Prostate gland (tissue), 2 donors: ENCODE measurements at regions not wholly inside any gene's neighbourhood (a gene's known extent, or its start where the extent isn't known, plus 50 kb on each side); places are given as distances from the start of the nearest gene placed in this dataset.
"Not testable (repeated sequence)": the region's sequence is repeated elsewhere in the genome, so short reads cannot be mapped to it uniquely, and the experiment has no call there.

Experiments
- DNase-seq: peaks from one replicate; pipeline ENCODE4 v3.0.0-alpha.2; 2019; ENCODE audit warnings: low spot score
- H3K27ac ChIP-seq, 2 donors: fragments of 200-600 bp; sonication (generic); 2 replicates each; pipeline ENCODE4 v1.5.1; 2017 to 2019
- H3K27me3 ChIP-seq: fragments of 200-600 bp; sonication (generic); replicated peaks from 2 replicates; pipeline ENCODE4 v1.5.1; 2019; ENCODE audit not compliant: insufficient read depth
- H3K36me3 ChIP-seq, 2 donors: fragments of 200-600 bp; sonication (generic); 1 replicate in 1 of 2; 2 replicates in 1 of 2; pipeline versions ENCODE4 v1.5.1 to v1.8.1; 2017 to 2019
- H3K4me1 ChIP-seq: fragments of 200-600 bp; sonication (generic); replicated peaks from 2 replicates; pipeline ENCODE4 v1.5.1; 2019
- H3K4me3 ChIP-seq, 2 donors: fragments of 200-600 bp; sonication (generic); 2 replicates each; pipeline ENCODE4 v1.5.1; 2017 to 2019
- H3K9me3 ChIP-seq: fragments of 200-600 bp; sonication (generic); 2 replicates; pipeline ENCODE4 v1.5.1; 2017
- CTCF ChIP-seq, 4 experiments: fragments of 200-600 bp in 2 of 4; fragments of 450-650 bp in 2 of 4; sonication (generic) in 2 of 4; IDR thresholded peaks; 1 replicate in 3 of 4; 2 replicates in 1 of 4; pipeline ENCODE4 v1.5.1; 2016 to 2019; ENCODE audit warnings: antibody characterized with exemption in 4 of 4, mild to moderate bottlenecking in 2 of 4, moderate library complexity in 2 of 4
- POLR2A ChIP-seq: fragments of 450-650 bp; IDR thresholded peaks from one replicate; pipeline ENCODE4 v1.6.1; 2016; ENCODE audit warnings: antibody characterized with exemption, mild to moderate bottlenecking
- POLR2AphosphoS5 ChIP-seq: sonication (generic); formaldehyde crosslinking; IDR thresholded peaks from one replicate; pipeline ENCODE4 v1.6.1; 2017; ENCODE audit warnings: antibody characterized with exemption
- WGBS: methylation state at CpG from one replicate; pipeline ENCODE4 v1.1.5; 2018; 5-methylcytosine and 5-hydroxymethylcytosine counted together
- intact Hi-C: fragments of 100-400 bp; cut with DNase I; formaldehyde crosslinking; loops from one replicate; pipeline ENCODE4 v1.14.2; 2022

- H3K4me3 ChIP-seq, H3K27me3 ChIP-seq, H3K4me1 ChIP-seq, intact Hi-C loops, H3K36me3 ChIP-seq, DNase-seq, H3K27ac ChIP-seq, H3K9me3 ChIP-seq: not testable (repeated sequence)
- WGBS = 86% methylated on average over 15 of the region's 16 CpGs
Observed at GRCh38 chr1:219863816-219864215, 64.5 kb downstream of the SLC30A10 start.

DNA sequence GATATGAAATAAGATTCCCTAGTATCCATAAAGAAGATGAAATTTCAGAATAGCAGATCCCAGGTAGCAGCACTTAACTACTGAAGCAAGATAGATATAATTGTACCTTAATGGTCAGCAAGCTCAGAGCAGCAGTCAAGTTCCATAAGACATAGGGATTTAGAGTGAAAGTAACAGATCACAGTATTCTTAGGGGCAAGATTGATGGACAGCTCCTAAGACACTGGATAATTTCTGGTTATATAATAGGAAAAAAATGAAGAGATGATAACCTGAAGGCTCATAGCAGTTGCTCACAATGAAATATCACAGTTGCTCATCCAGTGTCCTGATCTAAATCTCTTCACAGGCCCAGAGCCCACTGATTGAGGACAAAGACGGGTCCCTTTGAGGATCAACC is 66.0 kb downstream of the SLC30A10 start:
- H3K36me3 ChIP-seq = no peaks in the 10 kb centered on the region
- no peak for DNase-seq

GRCh38 chr1:219858980-219859379 is 69.4 kb downstream of the SLC30A10 start:
- TF ChIP-seq POLR2A (no peak), CTCF (IDR thresholded peaks at IDR 0.05) (no peak), POLR2AphosphoS5 (no peak)
- intact Hi-C loops = no loop called here
- Histone ChIP-seq H3K4me3 (no peak overlapping the region), H3K27me3 (no peaks in the 10 kb centered on the region), H3K36me3 (no peaks in the 10 kb centered on the region), H3K9me3 (no peaks in the 10 kb centered on the region), H3K4me1 (no peaks in the 10 kb centered on the region), H3K27ac (no peak overlapping the region)
- DNase-seq = no peak
- WGBS = 16% methylated on average over 3 of the region's 3 CpGs

More for the DNA sequence above, 66.0 kb downstream of the SLC30A10 start:
- WGBS = 47% methylated on average over 1 of the region's 1 CpG
- no peaks in the 10 kb centered on the region for H3K27me3 ChIP-seq
- no peak overlapping the region for H3K27ac ChIP-seq
- H3K4me3 ChIP-seq = no peak overlapping the region
- no peaks in the 10 kb centered on the region for H3K4me1 ChIP-seq
- intact Hi-C loops = no loop called here
- H3K9me3 ChIP-seq = no peaks in the 10 kb centered on the region
- TF ChIP-seq POLR2A (no peak), CTCF (IDR thresholded peaks at IDR 0.05) (no peak), POLR2AphosphoS5 (no peak)

GRCh38 chr1:219847215-219847855 is 81.0 kb downstream of the SLC30A10 start:
- H3K4me3 ChIP-seq = no peak overlapping the region
- no peaks in the 10 kb centered on the region for H3K36me3 ChIP-seq
- intact Hi-C loops = no loop called here
- TF ChIP-seq CTCF (IDR thresholded peaks at IDR 0.05) = no peak
- TF ChIP-seq POLR2A = no peak
- 83% methylated on average over 4 of the region's 4 CpGs for WGBS
- H3K4me1 ChIP-seq = no peaks in the 10 kb centered on the region
- DNase-seq = no peak
- no peak overlapping the region for H3K27ac ChIP-seq
- H3K9me3 ChIP-seq = no peaks in the 10 kb centered on the region
- H3K27me3 ChIP-seq = no peaks in the 10 kb centered on the region

GRCh38 chr1:219839595-219839994 is 88.8 kb downstream of the SLC30A10 start:
- H3K4me3 ChIP-seq, DNase-seq, H3K9me3 ChIP-seq, H3K4me1 ChIP-seq, H3K27ac ChIP-seq, intact Hi-C loops, H3K36me3 ChIP-seq, H3K27me3 ChIP-seq: not testable (repeated sequence)
- 53% methylated on average over 15 of the region's 15 CpGs for WGBS

DNA sequence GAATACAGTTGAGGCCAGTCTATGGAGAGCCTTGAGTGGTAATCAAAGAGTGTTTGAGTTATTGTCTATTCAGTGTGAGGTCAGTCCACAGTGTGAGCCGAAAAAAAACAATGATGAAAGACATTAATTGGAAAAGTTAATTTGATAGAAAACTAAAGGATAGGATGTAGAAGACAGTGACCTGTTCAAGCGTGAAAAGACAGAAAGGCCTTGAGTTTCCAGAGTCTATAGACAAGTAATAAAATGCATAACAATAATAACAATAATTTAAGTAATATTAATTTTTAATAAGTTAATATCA is 90.4 kb downstream of the SLC30A10 start:
- Histone ChIP-seq H3K4me3 (no peak overlapping the region), H3K27ac (no peak overlapping the region), H3K9me3 (no peaks in the 10 kb centered on the region), H3K36me3 (no peaks in the 10 kb centered on the region), H3K4me1 (no peaks in the 10 kb centered on the region), H3K27me3 (no peaks in the 10 kb centered on the region)
- DNase-seq = no peak
- intact Hi-C loops = no loop called here
- TF ChIP-seq CTCF (IDR thresholded peaks at IDR 0.05) = no peak
- TF ChIP-seq POLR2A = no peak
- no peak for TF ChIP-seq POLR2AphosphoS5
- WGBS = 67% methylated on average over 2 of the region's 2 CpGs
